ENCODE measurements at regions not wholly inside any gene's neighbourhood (a gene's known extent, or its start where the extent isn't known, plus 50 kb on each side); places are given as distances from the start of the nearest gene placed in this dataset.

DNA sequence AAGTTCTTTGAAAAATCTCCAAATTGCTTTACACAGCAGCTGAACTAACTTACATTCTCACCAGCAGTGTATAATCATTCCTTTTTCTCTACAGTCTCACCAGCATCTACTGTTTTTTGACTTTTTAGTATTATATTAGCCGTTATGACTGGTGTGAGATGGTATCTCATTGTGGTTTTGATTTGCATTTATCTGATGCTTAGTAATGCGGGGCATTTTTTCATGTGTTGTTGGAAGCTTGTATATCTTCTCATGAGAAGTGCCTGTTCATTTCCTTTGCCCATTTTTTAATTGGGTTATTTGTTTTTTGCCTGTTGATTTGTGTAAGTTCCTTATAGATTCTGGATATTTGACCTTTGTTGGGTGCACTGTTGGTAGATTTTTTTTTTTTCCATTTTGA is 931.7 kb downstream of the CENPC start:
- TF ChIP-seq, protein P1, sequence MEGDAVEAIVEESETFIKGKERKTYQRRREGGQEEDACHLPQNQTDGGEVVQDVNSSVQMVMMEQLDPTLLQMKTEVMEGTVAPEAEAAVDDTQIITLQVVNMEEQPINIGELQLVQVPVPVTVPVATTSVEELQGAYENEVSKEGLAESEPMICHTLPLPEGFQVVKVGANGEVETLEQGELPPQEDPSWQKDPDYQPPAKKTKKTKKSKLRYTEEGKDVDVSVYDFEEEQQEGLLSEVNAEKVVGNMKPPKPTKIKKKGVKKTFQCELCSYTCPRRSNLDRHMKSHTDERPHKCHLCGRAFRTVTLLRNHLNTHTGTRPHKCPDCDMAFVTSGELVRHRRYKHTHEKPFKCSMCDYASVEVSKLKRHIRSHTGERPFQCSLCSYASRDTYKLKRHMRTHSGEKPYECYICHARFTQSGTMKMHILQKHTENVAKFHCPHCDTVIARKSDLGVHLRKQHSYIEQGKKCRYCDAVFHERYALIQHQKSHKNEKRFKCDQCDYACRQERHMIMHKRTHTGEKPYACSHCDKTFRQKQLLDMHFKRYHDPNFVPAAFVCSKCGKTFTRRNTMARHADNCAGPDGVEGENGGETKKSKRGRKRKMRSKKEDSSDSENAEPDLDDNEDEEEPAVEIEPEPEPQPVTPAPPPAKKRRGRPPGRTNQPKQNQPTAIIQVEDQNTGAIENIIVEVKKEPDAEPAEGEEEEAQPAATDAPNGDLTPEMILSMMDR (IDR thresholded peaks at IDR 0.05) = no peak
- no peak for TF ChIP-seq POLR2A (IDR thresholded peaks at IDR 0.05)
- no peak for TF ChIP-seq POLR2AphosphoS5 (IDR thresholded peaks at IDR 0.05)
